Skin of body (tissue), 1 donor: ENCODE measurements at regions not wholly inside any gene's neighbourhood (a gene's known extent, or its start where the extent isn't known, plus 50 kb on each side); places are given as distances from the start of the nearest gene placed in this dataset.
A peak's percentile ranks its signal among the peaks of the same experiment; 100 is the strongest.

ENCODE experiments used
- DNase-seq: peaks from one replicate; lab custom pipeline; 2025; lab: John Stamatoyannopoulos, UW

DNA sequence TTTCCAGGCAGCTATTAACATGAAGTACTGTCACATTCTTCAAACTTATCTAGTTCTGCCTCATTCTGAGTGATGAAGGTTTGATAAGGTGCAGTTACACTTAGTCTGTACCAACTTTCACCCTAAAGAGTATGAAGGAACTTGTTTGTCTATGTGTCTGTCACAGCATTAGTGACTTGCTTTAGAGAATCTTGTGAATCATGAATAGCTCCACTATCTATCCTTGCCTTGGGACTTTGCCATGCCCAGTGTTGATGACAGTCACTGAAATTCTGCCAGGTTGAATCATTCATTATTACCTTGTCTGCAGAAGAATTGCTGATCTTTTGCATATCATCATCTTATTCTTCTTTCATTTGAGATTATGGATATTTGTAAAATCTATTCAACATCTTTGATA lies 50.9 kb upstream of the A1CF start:
- no peak for DNase-seq

DNA sequence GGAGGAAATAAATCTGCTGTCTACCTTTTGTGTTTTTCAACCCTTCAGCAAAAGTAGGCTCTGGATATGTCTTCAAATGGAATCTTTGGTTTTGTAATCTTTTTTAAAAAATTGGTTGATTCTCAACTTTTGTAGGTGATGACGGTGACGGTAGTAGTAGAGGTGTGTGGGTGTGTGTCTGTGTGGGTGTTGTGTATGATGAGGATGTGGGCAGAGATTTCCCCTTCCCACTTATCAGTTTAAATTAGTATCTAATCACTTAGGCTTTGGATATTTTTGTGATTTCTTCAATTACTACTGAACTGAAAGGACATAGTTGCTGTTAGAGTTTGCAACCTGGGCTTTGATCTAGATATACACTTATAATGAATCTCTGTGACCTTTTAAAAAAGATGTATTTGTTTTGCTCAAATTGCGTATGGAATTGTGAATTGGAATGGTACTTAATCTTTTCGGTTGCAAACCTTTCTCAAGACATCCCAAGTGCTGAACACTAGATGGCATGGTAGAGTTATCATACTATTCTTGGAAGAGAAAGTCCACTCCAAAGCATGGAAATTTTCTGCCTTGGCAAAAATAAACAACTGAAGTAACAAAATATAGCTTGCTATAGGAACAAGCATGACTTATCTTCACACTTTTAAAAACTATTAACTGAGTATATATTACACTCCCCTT lies 51.9 kb upstream of the A1CF start:
- peak; percentile 46 for DNase-seq

DNA sequence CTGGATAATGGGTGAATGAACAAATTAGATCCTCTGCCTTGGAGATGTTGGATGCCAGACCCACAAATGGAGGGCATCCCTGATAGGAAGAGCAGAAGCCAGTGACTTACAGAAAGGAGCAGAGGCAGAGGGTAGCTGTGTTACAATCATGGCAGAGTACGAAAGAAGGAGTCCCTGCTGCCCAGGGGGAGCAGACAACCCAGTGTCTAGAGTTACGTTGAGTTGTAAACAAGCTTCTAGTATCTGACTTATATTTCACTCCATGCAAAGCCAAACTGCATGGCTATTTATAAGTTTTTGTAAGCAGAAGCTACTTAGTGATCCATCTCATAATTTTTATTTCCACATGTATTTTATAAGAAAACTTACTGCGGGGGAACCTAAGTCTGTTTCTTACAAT lies 56.2 kb upstream of the A1CF start:
- no peak for DNase-seq

DNA sequence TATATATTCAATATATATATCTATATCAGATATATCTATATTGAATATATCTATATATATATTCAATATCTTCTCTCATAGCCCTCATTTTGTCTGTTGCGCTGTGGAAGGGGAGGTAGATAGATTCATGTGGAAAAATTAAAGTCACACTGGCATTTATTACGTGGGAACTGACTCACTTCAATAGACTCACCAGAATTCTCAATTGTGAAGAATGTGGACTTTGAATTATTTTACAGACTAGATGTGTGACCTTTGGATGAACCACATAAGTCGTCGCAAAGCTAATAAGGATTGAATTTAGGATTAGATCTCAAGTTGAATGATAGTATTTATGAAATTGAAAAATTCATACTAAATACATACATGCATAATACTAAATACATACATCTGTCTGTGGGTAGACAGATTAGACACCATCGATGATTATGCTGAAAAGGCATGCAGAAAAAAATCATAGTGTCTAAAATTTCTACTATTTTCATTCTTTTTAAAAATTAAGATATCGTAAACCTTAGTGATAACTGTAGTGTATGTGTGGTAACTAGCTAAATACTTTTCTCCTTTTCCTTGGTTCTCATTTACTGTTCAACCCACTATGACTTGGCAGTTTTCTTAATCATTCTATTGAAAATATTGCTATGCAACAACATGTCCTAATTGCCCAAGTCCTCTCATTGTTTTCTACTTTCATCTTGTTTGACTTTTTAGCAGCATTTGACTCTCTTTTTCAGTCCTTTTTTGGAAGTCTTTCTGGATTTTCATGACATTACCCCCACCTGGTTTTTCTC lies 61.8 kb upstream of the A1CF start:
- no peak for DNase-seq

DNA sequence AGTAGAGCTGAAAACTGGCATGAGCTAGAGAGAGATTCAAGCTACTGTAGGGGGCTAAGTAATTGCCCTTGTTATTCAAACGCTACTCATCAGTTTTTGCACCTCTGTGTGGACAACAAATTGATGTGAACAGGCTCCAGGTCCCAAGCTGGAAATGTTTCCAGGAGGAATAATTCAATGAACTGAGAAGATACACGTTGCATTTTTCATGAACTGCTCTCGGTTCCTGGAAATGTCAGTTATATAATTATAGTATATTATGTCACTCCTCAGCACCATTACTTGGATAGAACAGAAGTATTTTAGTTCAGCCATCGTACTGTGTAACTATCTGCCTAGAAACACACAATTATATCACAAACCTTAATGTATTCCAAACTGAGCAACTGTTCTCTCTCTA lies 65.9 kb upstream of the A1CF start:
- no peak for DNase-seq

DNA sequence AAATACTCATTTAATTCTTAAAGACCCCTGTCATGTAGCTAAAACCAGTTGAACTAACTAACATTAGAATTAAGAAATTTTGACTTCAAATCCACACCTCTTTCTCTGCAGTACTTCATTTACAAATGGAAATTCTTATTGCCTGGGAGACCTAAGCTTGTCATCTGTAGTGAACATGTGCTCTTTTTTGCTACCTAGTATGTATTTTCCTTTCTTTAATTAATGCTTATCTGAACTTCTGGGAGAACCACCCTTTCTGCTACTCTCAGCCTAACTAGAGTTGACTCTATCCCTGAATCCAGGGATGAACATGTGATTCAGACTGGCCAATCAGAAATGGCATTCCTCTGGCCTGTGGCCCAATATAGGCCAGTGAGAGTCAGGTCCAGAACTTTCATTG lies 75.9 kb upstream of the A1CF start:
- no peak for DNase-seq

DNA sequence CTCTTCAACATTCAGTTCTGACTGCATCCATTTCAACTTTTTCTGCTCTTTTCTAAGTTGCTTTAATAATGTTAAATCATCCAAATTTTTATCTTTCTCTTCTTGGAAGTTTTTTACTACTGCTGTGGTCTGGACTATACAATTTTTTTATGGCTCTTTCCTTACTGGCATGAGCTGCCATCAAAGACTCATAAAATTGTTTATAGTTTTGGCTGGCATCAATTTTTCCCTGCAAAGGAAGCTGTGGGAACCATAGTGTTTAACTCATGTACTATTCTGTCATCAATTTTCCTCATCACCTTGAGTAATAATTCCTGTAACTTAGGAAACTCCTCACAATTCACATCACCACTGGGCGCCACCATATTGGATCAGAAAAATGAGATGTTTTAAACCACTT lies 77.6 kb upstream of the A1CF start:
- DNase-seq = no peak

DNA sequence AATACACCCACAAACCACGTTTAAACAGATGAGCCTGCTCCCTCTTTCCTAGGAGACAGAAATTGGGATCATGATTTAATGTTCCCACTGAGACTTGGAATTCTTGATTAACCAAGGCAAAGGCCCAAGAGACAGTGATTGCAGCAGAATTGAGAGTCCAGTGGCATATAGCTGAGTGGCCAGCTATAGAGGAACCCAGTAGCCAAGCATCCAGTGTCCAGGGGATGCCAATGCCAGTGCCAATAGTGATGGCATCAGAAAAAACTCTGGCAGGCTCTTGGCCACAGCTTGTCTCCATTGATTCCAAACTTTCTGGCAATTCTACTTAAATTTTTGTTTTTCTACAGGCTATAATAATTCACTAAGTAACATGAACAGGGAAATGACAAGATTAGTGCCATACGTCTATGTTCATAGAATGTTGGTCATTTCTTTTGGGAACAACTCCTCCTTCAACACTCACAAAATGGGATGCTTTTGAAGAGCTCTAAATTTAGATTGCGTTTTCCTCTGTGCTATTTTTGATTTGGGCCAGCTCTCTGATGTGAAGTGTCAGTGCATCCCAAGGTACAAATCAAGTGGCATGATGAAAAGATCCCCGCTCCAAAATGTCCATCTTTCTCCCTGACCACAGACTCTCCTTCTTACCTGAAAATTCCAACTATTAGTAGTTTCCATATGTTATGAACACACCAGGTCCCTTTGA lies 83.1 kb upstream of the A1CF start:
- DNase-seq = no peak

DNA sequence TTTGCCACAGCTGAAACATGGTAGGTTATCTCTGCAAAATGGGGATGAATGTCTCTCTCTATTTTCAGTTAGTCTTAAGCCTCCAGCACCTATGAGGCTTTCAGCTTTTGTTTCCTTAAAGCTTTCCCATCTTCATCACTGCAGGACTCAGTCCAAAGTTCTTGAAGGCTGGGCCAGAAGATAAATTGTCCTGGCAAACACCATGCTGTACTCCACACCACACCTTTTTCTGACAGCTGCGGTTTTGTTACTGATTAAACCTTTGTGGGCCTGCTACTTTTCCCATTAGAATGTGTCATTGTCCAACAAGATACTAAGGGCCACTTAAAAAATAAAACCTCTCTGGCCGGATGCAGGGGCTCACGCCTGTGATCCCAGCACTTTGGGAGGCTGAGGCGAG lies 87.2 kb upstream of the A1CF start:
- no peak for DNase-seq

DNA sequence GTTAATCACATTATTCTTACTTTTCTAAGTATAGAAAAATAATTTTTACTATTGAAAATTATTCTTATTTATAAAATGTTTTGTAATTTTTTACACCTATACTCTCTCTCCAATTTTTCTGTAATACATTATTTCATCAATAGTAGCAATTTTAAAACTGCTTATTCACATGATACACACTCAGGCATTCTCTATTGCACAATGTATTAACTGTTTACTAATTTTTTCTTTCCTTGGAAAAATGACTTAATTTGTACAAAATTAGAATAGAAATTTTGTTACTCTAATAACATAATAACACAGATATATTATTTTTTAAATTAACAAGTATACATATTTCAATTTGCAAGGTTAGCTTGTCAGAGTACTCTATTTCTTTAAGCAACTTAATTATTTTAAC lies 92.9 kb upstream of the PRKG1 start:
- DNase-seq = no peak

DNA sequence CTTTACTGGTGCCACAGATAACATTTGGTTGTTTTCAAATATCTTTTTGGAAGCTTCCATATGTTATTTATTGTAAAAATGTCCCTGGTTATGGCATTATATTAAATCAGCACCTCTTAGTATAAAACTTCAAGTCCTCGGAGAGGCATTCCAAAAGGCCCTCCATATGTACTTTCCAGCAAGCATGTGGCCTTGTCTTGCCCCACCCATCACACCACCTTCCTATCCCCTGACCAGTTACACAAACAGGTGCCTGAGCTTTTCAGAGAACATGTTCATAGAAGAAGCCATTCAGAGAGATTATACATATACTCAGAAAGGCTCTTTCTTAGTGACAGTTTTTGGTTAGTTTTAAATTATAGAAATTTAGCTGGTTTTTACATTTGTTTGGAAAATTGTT lies 92.4 kb upstream of the PRKG1 start:
- DNase-seq = no peak

DNA sequence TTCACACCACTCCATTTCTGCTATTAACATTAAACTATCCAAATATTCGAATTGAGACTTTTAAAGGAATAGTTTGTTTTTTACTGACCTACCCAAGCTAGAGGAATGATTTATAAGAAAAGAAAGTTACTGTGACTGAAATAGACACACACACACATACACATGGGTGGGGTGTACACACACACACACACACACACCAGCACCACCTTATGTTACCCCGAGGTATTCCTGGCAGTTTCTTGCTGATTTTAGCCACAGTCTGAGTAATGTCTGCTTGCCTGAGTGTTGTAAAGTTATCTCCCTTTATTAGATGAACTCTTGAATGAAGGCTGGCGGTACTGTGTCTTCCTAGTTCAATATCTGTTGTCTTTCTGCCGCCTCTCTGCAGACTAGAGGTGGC lies 91.3 kb upstream of the PRKG1 start:
- DNase-seq = no peak

DNA sequence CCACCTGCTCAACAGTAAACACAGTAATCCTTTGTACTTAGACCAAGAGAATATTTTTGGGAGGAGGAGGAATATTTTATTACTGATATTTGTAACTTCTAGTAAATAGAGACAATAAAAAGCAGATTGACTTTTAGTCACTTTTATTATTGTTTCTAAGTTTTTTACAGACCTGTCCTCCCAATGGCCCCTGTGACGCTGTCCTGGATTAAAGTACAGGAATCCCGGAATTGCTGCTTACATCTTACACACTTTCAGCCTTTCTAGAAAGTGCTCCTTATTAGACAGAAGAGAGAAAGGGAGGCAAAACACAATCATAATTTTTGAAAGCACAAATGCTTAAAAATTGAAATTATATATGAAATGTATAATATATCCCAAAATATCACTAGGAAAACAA lies 86.4 kb upstream of the PRKG1 start:
- no peak for DNase-seq

DNA sequence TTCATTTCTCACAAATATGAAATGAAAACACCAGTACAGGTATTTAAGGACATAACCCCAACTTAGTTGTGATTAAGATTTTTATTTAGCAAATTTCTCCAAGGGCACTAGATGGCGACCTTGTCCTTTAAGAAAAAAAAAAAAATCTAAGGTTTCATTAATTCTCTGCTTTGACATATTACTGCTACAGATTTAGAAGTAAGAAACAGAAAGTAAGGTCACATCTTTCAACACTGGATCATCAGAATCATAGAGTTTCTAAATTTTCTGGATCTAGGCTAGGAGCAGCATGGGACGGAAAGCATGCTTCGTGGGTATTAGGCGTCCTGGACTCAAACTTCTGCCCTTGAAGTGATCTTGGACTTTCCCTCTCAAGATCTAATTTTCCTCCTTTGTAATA lies 85.5 kb upstream of the PRKG1 start:
- DNase-seq = no peak

DNA sequence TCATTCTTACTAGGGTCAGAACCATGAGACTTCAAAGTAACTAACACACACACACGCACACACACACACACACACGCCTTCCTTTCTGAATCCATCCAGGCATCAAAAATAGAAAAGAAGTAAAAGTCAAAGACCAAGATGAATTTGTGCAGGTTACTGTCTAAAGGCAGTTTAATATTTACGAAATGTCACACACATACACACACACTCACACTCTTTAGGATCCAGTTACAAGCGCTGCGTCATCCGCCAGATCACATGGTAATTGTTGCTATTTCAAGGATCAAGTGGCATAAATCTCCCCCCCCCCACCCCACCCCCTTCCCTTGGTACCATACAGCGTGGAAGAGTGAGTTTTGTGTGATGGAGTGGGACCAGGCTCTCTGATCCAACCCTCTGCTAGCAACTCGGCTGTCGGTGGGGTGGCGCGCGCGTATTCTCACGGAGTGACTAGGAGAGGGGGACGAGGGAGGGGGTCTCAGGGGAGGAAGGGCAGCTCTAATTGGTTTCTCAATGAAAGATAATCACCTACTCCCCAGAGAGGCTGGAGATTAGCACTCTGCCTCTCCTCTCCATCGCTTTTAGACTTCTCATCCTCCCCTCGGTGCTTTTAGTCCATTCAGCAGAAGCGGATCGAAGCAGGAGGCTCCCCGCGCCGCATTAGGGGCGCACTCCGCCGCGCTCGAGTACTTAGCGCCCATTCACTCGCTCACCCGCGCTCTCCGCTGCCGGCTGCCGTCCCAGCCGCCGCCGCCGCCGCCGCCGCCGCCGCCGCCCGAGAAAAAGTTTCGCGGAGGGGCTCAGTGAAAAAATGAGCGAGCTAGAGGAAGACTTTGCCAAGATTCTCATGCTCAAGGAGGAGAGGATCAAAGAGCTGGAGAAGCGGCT lies 83.5 kb upstream of the PRKG1 start:
- peak; percentile 57 for DNase-seq

DNA sequence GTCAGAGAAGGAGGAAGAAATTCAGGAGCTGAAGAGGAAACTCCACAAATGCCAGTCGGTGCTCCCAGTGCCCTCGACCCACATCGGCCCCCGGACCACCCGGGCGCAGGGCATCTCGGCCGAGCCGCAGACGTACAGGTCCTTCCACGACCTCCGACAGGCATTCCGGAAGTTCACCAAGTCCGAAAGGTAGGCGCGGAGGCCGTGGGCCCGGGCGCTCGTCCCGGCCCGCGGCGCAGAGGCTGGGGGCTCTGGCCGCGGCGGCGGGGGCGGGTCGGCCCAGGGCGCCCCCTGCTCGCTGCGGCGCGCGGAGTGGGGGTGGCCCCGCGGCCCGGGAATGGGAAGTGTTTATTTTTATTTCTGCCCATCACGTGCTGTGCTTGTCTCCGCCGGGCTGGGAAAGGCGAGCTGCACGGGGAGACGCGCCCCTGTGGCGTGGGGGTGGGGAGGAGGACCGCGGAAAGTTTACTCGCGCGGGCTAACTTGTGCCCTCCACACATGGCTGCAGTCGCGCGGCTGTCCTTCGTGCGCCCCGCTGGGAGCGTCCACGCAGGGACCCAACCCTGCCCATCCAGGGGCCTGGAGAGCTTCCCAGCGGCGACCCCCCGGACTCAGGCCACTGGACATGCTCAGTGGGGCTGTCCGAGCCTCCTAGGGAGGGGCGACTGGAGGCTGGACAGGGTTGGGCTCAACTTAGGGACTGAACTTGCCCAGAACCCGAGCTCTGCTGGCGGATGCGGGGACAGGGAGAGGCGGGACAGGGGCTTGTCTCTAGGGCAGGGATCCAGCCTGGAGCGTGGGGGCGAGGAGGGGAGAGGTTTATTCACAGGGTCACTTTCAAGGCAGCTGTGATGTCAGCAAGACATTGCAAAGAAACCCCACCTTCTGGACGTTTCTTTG lies 82.6 kb upstream of the PRKG1 start:
- DNase-seq = no peak

DNA sequence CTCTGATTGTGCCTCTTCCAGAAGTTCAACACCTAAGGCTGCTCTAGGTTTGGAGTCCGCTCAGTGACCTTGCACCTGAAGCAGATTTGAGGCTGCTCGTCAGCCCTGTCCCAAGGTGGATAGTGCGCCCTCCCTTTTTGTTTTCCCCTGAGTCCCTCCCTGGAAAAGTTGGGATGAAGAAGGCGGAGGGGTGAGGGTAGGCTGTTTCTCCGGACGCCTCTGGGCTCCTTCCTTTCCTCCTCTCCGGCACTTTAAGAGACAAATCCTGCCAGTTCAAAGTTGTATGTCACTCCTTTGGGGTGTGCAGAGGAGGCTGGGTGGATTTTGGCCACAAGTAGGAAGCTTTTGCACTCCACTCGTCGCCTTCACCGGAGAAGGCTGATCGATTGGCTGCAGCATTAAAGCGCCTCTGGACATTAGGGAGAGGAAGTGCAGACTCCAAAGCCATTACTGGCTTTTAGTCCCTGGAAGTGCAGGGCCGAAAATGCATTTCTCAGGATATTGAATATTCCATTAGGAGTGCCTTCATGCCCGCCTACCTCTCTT lies 81.9 kb upstream of the PRKG1 start:
- DNase-seq = no peak

DNA sequence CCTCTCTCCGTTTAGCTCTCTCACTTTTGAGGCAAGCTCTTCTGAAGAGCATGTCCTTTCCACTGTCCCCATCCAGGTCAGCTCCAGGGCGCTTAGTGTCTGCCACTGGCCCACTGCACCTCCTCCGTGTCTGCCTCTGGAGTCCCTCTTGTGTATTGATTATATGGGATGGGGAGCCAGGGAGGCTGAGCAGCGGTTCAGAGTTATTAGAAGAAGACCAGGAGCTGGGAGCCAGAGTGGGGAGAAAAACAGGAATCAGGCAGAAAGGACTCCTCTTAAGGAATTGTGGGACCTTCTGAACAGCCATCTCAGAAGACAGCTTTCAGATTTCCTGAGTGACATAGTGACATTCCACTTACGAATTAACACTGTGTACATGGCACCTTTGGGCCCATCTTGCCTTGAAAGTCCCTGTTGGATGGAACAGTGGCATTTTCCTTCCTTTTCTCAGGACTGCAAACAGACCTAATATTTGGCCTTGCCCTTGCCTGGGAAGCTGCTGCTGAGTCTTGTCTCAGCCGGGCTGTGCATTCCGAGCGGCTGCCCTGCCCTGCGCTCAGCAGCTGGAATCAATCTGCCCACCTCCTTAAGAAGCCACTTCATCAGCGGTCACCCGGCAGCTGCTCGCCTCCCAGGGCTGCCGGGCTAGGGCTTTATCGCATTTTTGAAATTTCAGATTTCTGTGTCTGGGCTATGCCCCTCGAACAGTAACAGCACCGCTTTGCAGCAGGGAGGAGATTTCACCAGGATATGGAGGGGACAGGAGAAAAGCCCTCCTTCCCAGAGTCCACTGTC lies 81.1 kb upstream of the PRKG1 start:
- DNase-seq = no peak

DNA sequence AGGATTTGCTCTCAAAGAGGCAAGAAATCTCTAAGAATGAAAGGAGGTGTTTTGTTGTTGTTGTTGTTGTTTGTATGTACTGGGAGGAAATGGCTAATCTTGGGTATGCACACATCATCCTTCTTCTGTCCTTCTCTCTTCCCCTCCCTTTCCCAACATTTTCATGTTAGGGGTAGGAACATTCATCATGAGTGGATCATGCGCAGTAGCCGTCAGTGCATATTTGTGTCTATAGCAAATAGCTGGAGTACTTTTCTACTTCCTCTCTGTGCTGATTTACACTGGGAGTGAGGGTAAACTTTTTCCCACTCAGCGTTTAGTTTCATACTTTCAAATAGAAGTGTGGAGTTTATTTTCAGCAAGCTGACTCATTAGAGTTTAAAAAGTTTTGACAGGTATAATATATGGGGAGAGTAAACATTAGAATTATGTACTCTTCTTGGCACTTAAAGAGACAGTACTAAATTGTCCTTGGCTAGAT lies 80.5 kb upstream of the PRKG1 start:
- DNase-seq = peak; percentile 47
